ENCODE measurements at regions not wholly inside any gene's neighbourhood (a gene's known extent, or its start where the extent isn't known, plus 50 kb on each side); places are given as distances from the start of the nearest gene placed in this dataset.
"Not testable (repeated sequence)": the region's sequence is repeated elsewhere in the genome, so short reads cannot be mapped to it uniquely, and the experiment has no call there.

GRCh38 chr10:114872519-114873087, 51.0 kb downstream of the FHIP2A start:
- no peak for DNase-seq (ENCODE audit: low spot score)

GRCh38 chr10:114874827-114875411, 53.3 kb downstream of the FHIP2A start:
- DNase-seq (ENCODE audit: low spot score) = peak; percentile 18

- DNase-seq (ENCODE audit: low spot score) = not testable (repeated sequence)
Measured at GRCh38 chr10:114875590-114876081, 54.1 kb downstream of the FHIP2A start.

GRCh38 chr10:114876169-114876568, 54.6 kb downstream of the FHIP2A start:
- no peak for DNase-seq (ENCODE audit: low spot score)

- peak; percentile 63 for DNase-seq (ENCODE audit: low spot score)
Measured at GRCh38 chr10:114876602-114877300, 55.2 kb downstream of the FHIP2A start.

GRCh38 chr10:114877301-114877644, 55.7 kb downstream of the FHIP2A start:
- DNase-seq (ENCODE audit: low spot score) = no peak

- DNase-seq (ENCODE audit: low spot score) = no peak
Measured at GRCh38 chr10:114879093-114879492, 57.5 kb downstream of the FHIP2A start.

- DNase-seq (ENCODE audit: low spot score) = no peak
Measured at GRCh38 chr10:114879541-114880158, 58.1 kb downstream of the FHIP2A start.

GRCh38 chr10:114881417-114881816, 56.6 kb upstream of the TRUB1 start:
- DNase-seq (ENCODE audit: low spot score) = no peak

- no peak for DNase-seq (ENCODE audit: low spot score)
Measured at GRCh38 chr10:114881901-114882300, 56.1 kb upstream of the TRUB1 start.

GRCh38 chr10:114885443-114885842, 52.6 kb upstream of the TRUB1 start:
- no peak for DNase-seq (ENCODE audit: low spot score)
